ENCODE measurements at regions not wholly inside any gene's neighbourhood (a gene's known extent, or its start where the extent isn't known, plus 50 kb on each side); places are given as distances from the start of the nearest gene placed in this dataset.
A peak's percentile ranks its signal among the peaks of the same experiment; 100 is the strongest.

- Histone ChIP-seq H3K4me1 (replicated peaks in 1 of 2) (peaks cover 19 to 20% of the 10 kb centered on the region in 2 donors), H3K4me3 (peak overlapping the region; percentile 57 to 84 (median 77)), H3K27ac (peak overlapping the region; percentile 81 to 90)
- in situ Hi-C loops (cut with MboI; ENCODE audit: low pct_unique_long_range_greater_than_20kb in 2 of 9, low sequenced_read_pairs in 9 of 9, unreplicated experiment in 9 of 9): no loop called here
- peak; percentile 26 to 53 (median 44) for ATAC-seq (replicated peaks in 6 of 8)
- 27 to 42% methylated on average over 11 to 24 of the region's 99 CpGs; no CpG with 5 or more reads in 8 of the 10 experiments for WGBS, 10 experiments
Observed at GRCh38 chrX:139203651-139204570, 326.6 kb upstream of the F9 start.

GRCh38 chrX:139202742-139203420, 327.7 kb upstream of the F9 start:
- 53% methylated on average over 12 of the region's 34 CpGs; no CpG with 5 or more reads in 9 of the 10 experiments for WGBS, 10 experiments
- peaks cover 19 to 20% of the 10 kb centered on the region in 2 donors for H3K4me1 ChIP-seq (replicated peaks in 1 of 2)
- ATAC-seq (replicated peaks in 6 of 8): peak in 5 of 8 experiments; percentile 4 to 43 (median 33)
- H3K27ac ChIP-seq: peak overlapping the region; percentile 29 to 60
- peak overlapping the region; percentile 57 to 84 (median 77) for H3K4me3 ChIP-seq
- in situ Hi-C loops (cut with MboI; ENCODE audit: low pct_unique_long_range_greater_than_20kb in 2 of 9, low sequenced_read_pairs in 9 of 9, unreplicated experiment in 9 of 9): no loop called here

- WGBS, 10 experiments: 0 to 100% (median 39%) methylated on average over 1 to 3 of the region's 4 CpGs; no CpG with 5 or more reads in 4 of the 10 experiments
- Histone ChIP-seq H3K27ac (no peak overlapping the region), H3K4me1 (replicated peaks in 1 of 2) (peaks cover 19 to 20% of the 10 kb centered on the region in 2 donors), H3K4me3 (peak overlapping the region in 4 of 5 donors; percentile 57 to 78 (median 75))
- in situ Hi-C loops (cut with MboI; ENCODE audit: low pct_unique_long_range_greater_than_20kb in 2 of 9, low sequenced_read_pairs in 9 of 9, unreplicated experiment in 9 of 9): no loop called here
- ATAC-seq (replicated peaks in 6 of 8): no peak
Observed at GRCh38 chrX:139201924-139202323, 328.6 kb upstream of the F9 start.

GRCh38 chrX:139200793-139201192, 329.7 kb upstream of the F9 start:
- peak overlapping the region in 1 of 2 donors; percentile 51 for H3K27ac ChIP-seq
- ATAC-seq (replicated peaks in 6 of 8): no peak
- in situ Hi-C loops (cut with MboI; ENCODE audit: low pct_unique_long_range_greater_than_20kb in 2 of 9, low sequenced_read_pairs in 9 of 9, unreplicated experiment in 9 of 9): no loop called here
- peak overlapping the region in 1 of 5 donors; percentile 2 for H3K4me3 ChIP-seq
- 14 to 85% (median 60%) methylated on average over 1 to 6 of the region's 6 CpGs; no CpG with 5 or more reads in 4 of the 10 experiments for WGBS, 10 experiments
- peaks cover 16 to 20% of the 10 kb centered on the region in 2 donors for H3K4me1 ChIP-seq (replicated peaks in 1 of 2)

GRCh38 chrX:139200346-139200745, 330.2 kb upstream of the F9 start:
- WGBS, 10 experiments: 15 to 33% methylated on average over 1 to 2 of the region's 2 CpGs; no CpG with 5 or more reads in 8 of the 10 experiments
- peaks cover 16 to 20% of the 10 kb centered on the region in 2 donors for H3K4me1 ChIP-seq (replicated peaks in 1 of 2)
- ATAC-seq (replicated peaks in 6 of 8): peak in 1 of 8 experiments; percentile 6
- peak overlapping the region in 1 of 5 donors; percentile 2 for H3K4me3 ChIP-seq
- in situ Hi-C loops (cut with MboI; ENCODE audit: low pct_unique_long_range_greater_than_20kb in 2 of 9, low sequenced_read_pairs in 9 of 9, unreplicated experiment in 9 of 9): no loop called here
- H3K27ac ChIP-seq: peak overlapping the region in 1 of 2 donors; percentile 51

- in situ Hi-C loops (cut with MboI; ENCODE audit: low pct_unique_long_range_greater_than_20kb in 2 of 9, low sequenced_read_pairs in 9 of 9, unreplicated experiment in 9 of 9): no loop called here
- H3K4me3 ChIP-seq: no peak overlapping the region
- peak in 5 of 8 experiments; percentile 12 to 55 (median 35) for ATAC-seq (replicated peaks in 6 of 8)
- 60 to 63% methylated on average over 1 of the region's 2 CpGs; no CpG with 5 or more reads in 8 of the 10 experiments for WGBS, 10 experiments
- H3K4me1 ChIP-seq (replicated peaks in 1 of 2): peaks cover 16 to 20% of the 10 kb centered on the region in 2 donors
- H3K27ac ChIP-seq: no peak overlapping the region
Observed at GRCh38 chrX:139199933-139200332, 330.6 kb upstream of the F9 start.

GRCh38 chrX:139198936-139199335, 331.6 kb upstream of the F9 start:
- H3K4me1 ChIP-seq (replicated peaks in 1 of 2): peaks cover 16 to 20% of the 10 kb centered on the region in 2 donors
- in situ Hi-C loops (cut with MboI; ENCODE audit: low pct_unique_long_range_greater_than_20kb in 2 of 9, low sequenced_read_pairs in 9 of 9, unreplicated experiment in 9 of 9): no loop called here

GRCh38 chrX:139196890-139197289, 333.6 kb upstream of the F9 start:
- 21 to 100% (median 55%) methylated on average over 2 to 3 of the region's 3 CpGs; no CpG with 5 or more reads in 6 of the 10 experiments for WGBS, 10 experiments
- H3K4me1 ChIP-seq (replicated peaks in 1 of 2): peaks cover 19 to 22% of the 10 kb centered on the region in 2 donors
- H3K4me3 ChIP-seq: no peak overlapping the region
- H3K27ac ChIP-seq: no peak overlapping the region
- in situ Hi-C loops (cut with MboI; ENCODE audit: low pct_unique_long_range_greater_than_20kb in 2 of 9, low sequenced_read_pairs in 9 of 9, unreplicated experiment in 9 of 9): no loop called here
- ATAC-seq (replicated peaks in 6 of 8): no peak

More at GRCh38 chrX:139198936-139199335, 331.6 kb upstream of the F9 start:
- no peak overlapping the region for H3K27ac ChIP-seq
- no peak overlapping the region for H3K4me3 ChIP-seq
- ATAC-seq (replicated peaks in 6 of 8): no peak

- peak overlapping the region; percentile 27 to 41 (median 34) for H3K4me3 ChIP-seq
- peak in 7 of 8 experiments; percentile 56 to 90 (median 88) for ATAC-seq (replicated peaks in 6 of 8)
- H3K27ac ChIP-seq: no peak overlapping the region
- 1 to 28% (median 10%) methylated on average over 2 to 16 of the region's 50 CpGs; no CpG with 5 or more reads in 7 of the 10 experiments for WGBS, 10 experiments
- in situ Hi-C loops (cut with MboI; ENCODE audit: low pct_unique_long_range_greater_than_20kb in 2 of 9, low sequenced_read_pairs in 9 of 9, unreplicated experiment in 9 of 9): no loop called here
- H3K4me1 ChIP-seq (replicated peaks in 1 of 2): peaks cover 13 to 15% of the 10 kb centered on the region in 2 donors
Observed at GRCh38 chrX:139194571-139195280, 335.8 kb upstream of the F9 start.

GRCh38 chrX:139192386-139192961, 338.1 kb upstream of the F9 start:
- in situ Hi-C loops (cut with MboI; ENCODE audit: low pct_unique_long_range_greater_than_20kb in 2 of 9, low sequenced_read_pairs in 9 of 9, unreplicated experiment in 9 of 9): no loop called here
- Histone ChIP-seq H3K27ac (no peak overlapping the region), H3K4me1 (replicated peaks in 1 of 2) (peaks cover 9 to 10% of the 10 kb centered on the region in 2 donors), H3K4me3 (no peak overlapping the region)
- WGBS, 10 experiments: 48 to 100% (median 70%) methylated on average over 2 to 5 of the region's 6 CpGs; no CpG with 5 or more reads in 5 of the 10 experiments
- ATAC-seq (replicated peaks in 6 of 8): no peak

- peaks cover 9 to 10% of the 10 kb centered on the region in 2 donors for H3K4me1 ChIP-seq (replicated peaks in 1 of 2)
- no peak overlapping the region for H3K27ac ChIP-seq
- in situ Hi-C loops (cut with MboI; ENCODE audit: low pct_unique_long_range_greater_than_20kb in 2 of 9, low sequenced_read_pairs in 9 of 9, unreplicated experiment in 9 of 9): no loop called here
- WGBS, 10 experiments: 13 to 33% methylated on average over 1 of the region's 6 CpGs; no CpG with 5 or more reads in 8 of the 10 experiments
- ATAC-seq (replicated peaks in 6 of 8): no peak
- H3K4me3 ChIP-seq: no peak overlapping the region
Observed at GRCh38 chrX:139191746-139192385, 338.7 kb upstream of the F9 start.

GRCh38 chrX:139191286-139191685, 339.3 kb upstream of the F9 start:
- WGBS, 10 experiments: 25% methylated on average over 2 of the region's 2 CpGs; no CpG with 5 or more reads in 9 of the 10 experiments
- Histone ChIP-seq H3K4me1 (replicated peaks in 1 of 2) (peaks cover 9 to 10% of the 10 kb centered on the region in 2 donors), H3K4me3 (no peak overlapping the region), H3K27ac (no peak overlapping the region)
- no peak for ATAC-seq (replicated peaks in 6 of 8)
- in situ Hi-C loops (cut with MboI; ENCODE audit: low pct_unique_long_range_greater_than_20kb in 2 of 9, low sequenced_read_pairs in 9 of 9, unreplicated experiment in 9 of 9): no loop called here

All from motor neuron (in vitro differentiated cells).